ENCODE measurements at regions not wholly inside any gene's neighbourhood (a gene's known extent, or its start where the extent isn't known, plus 50 kb on each side); places are given as distances from the start of the nearest gene placed in this dataset.

- no peaks in the 10 kb centered on the region for H4K20me1 ChIP-seq (ENCODE audit: insufficient read depth, low read length)
- no peaks in the 10 kb centered on the region for H3K4me1 ChIP-seq (ENCODE audit: control insufficient read depth, insufficient read depth, low read length)
- TF ChIP-seq CHD1 (IDR thresholded peaks at IDR 0.05; ENCODE audit: low read depth, low read length) (no peak), RCOR1 (IDR thresholded peaks at IDR 0.05; ENCODE audit: insufficient replicate concordance, low read length) (no peak), MAZ (IDR thresholded peaks at IDR 0.05; ENCODE audit: borderline replicate concordance, low read depth, low read length) (no peak), SMC3 (IDR thresholded peaks at IDR 0.05; ENCODE audit: low read depth, low read length) (no peak), FOS (IDR thresholded peaks at IDR 0.05; ENCODE audit: low read depth, low read length) (no peak), ELK1 (IDR thresholded peaks at IDR 0.05; ENCODE audit: borderline replicate concordance, low read depth, low read length) (no peak), CEBPB (IDR thresholded peaks at IDR 0.05; ENCODE audit: low read depth, low read length) (no peak), USF2 (IDR thresholded peaks at IDR 0.05; ENCODE audit: low read depth, low read length) (no peak), MAFK (IDR thresholded peaks at IDR 0.05; ENCODE audit: low read depth, low read length) (no peak), BHLHE40 (IDR thresholded peaks at IDR 0.05; ENCODE audit: low read depth, low read length) (no peak), CTCF (conservative IDR thresholded peaks at IDR 0.05; ENCODE audit: low read depth, low read length) (no peak), POLR2A (IDR thresholded peaks at IDR 0.05; ENCODE audit: low read depth, low read length) (no peak), NFE2L2 (IDR thresholded peaks at IDR 0.05; ENCODE audit: low read depth, low read length) (no peak), MXI1 (IDR thresholded peaks at IDR 0.05; ENCODE audit: borderline replicate concordance, low read depth, low read length) (no peak)
- intact Hi-C loops (cut with micrococcal nuclease) (no loop called here), dilution Hi-C loops (cut with HindIII; ENCODE audit: low sequenced_read_pairs, unreplicated experiment) (no loop called here), in situ Hi-C loops (cut with MboI; ENCODE audit: low sequenced_read_pairs) (no loop called here)
- peaks cover 5% of the 10 kb centered on the region for H3K9me3 ChIP-seq (ENCODE audit: control insufficient read depth, insufficient read depth, low read length)
- H3K23ac ChIP-seq (ENCODE audit: low read depth, low read length) = no peak overlapping the region
- BruUV-seq (replicated peaks) = no TSS peak
- POLR2A ChIA-PET (ENCODE audit: unreplicated experiment) = no interaction called here
- H3K9ac ChIP-seq (ENCODE audit: low read depth, low read length) = no peak overlapping the region
- no peak overlapping the region for H3K4me2 ChIP-seq (ENCODE audit: low read depth, low read length)
- CTCF ChIA-PET = interaction anchor here (0.6 kb wide), 1 partner anchor 936 kb away, joined by 4 read pairs; no protein-coding TSS in a partner anchor
- H3K27me3 ChIP-seq (ENCODE audit: control insufficient read depth, insufficient read depth, low read length) = no peaks in the 10 kb centered on the region
- no peak overlapping the region for H4K5ac ChIP-seq (ENCODE audit: low read depth, low read length)
- H3K18ac ChIP-seq (ENCODE audit: low read depth, low read length) = no peak overlapping the region
- no peak overlapping the region for H3K27ac ChIP-seq (ENCODE audit: insufficient read depth, low read length)
- no peaks in the 10 kb centered on the region for H3K9me1 ChIP-seq (ENCODE audit: insufficient read depth, low read length)
- H2AK9ac ChIP-seq (replicated peaks; ENCODE audit: low read depth, low read length, poor library complexity) = no peak overlapping the region
- H2BK20ac ChIP-seq (ENCODE audit: low read depth, low read length) = no peak overlapping the region
- H3K4me3 ChIP-seq (ENCODE audit: insufficient read depth, low read depth, low read length) = no peak overlapping the region
- no peak overlapping the region for H2BK120ac ChIP-seq (ENCODE audit: low read depth, low read length)
- DNase-seq = no peak
- H2BK15ac ChIP-seq (ENCODE audit: low read depth, low read length) = no peak overlapping the region
- WGBS, 2 experiments (ENCODE audit: extremely low coverage in 2 of 2, insufficient read length in 1 of 2) = no CpG with 5 or more reads among the region's 4 CpGs
- no peak overlapping the region for H3K56ac ChIP-seq (ENCODE audit: extremely low read depth, insufficient read depth, low read length)
- no peak overlapping the region for H4K91ac ChIP-seq (ENCODE audit: insufficient read depth, low read depth, low read length)
- no peak overlapping the region for H2AFZ ChIP-seq (replicated peaks; ENCODE audit: low read length, poor library complexity)
- no peak overlapping the region for H2BK5ac ChIP-seq (ENCODE audit: low read depth, low read length, poor library complexity, severe bottlenecking)
- H3K79me1 ChIP-seq (ENCODE audit: low read depth in 1 of 2, low read length in 2 of 2) = no peaks in the 10 kb centered on the region
- no peak for ATAC-seq (ENCODE audit: low read depth)
- no peak overlapping the region for H2AK5ac ChIP-seq (ENCODE audit: low read depth, low read length)
- no peak overlapping the region for H3K14ac ChIP-seq (replicated peaks; ENCODE audit: low read depth, low read length)
- no peaks in the 10 kb centered on the region for H3K36me3 ChIP-seq (ENCODE audit: control insufficient read depth, insufficient read depth, low read length)
- H4K8ac ChIP-seq (ENCODE audit: low read depth in 2 of 2, low read length in 2 of 2) = no peak overlapping the region
- H3K4ac ChIP-seq (ENCODE audit: low read depth, low read length) = no peak overlapping the region
Measured at GRCh38 chr2:117698819-117699218, 115.7 kb upstream of the DDX18 start.
